ENCODE measurements at regions not wholly inside any gene's neighbourhood (a gene's known extent, or its start where the extent isn't known, plus 50 kb on each side); places are given as distances from the start of the nearest gene placed in this dataset.

DNA sequence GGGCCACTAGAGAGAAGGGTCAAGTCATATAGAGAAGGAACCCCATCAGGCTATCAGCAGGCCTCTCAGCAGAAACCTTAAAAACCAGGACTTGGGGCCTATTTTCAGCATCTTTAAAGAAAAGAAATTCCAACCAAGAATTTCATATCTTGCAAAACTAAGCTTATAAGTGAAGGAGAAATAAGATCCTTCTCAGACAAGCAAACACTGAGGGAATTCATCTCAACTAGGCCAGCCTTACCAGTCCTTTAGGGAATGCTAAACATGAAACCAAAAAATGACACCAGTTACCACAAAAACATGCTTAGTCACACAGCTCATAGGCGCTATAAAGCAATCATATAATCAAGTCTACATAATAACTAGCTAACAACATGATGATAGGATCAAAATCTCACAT lies 407.1 kb downstream of the LRRC70 start:
- TF ChIP-seq, protein P1, sequence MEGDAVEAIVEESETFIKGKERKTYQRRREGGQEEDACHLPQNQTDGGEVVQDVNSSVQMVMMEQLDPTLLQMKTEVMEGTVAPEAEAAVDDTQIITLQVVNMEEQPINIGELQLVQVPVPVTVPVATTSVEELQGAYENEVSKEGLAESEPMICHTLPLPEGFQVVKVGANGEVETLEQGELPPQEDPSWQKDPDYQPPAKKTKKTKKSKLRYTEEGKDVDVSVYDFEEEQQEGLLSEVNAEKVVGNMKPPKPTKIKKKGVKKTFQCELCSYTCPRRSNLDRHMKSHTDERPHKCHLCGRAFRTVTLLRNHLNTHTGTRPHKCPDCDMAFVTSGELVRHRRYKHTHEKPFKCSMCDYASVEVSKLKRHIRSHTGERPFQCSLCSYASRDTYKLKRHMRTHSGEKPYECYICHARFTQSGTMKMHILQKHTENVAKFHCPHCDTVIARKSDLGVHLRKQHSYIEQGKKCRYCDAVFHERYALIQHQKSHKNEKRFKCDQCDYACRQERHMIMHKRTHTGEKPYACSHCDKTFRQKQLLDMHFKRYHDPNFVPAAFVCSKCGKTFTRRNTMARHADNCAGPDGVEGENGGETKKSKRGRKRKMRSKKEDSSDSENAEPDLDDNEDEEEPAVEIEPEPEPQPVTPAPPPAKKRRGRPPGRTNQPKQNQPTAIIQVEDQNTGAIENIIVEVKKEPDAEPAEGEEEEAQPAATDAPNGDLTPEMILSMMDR (IDR thresholded peaks at IDR 0.05) = no peak
- TF ChIP-seq POLR2A (IDR thresholded peaks at IDR 0.05) = no peak
